OCI-LY7 (cell line): ENCODE measurements at regions not wholly inside any gene's neighbourhood (a gene's known extent, or its start where the extent isn't known, plus 50 kb on each side); places are given as distances from the start of the nearest gene placed in this dataset.

Experiments
- BruUV-seq: library from RNA; stranded (reverse); fragments of 400-500 nt; replicated peaks from 2 replicates; lab custom pipeline; 2021; lab: Mats Ljungman, UMichigan
- CTCF ChIA-PET: fragments of 300-600 bp; sonication (Branson Sonifier 250); formaldehyde crosslinking; loops from one replicate; lab custom pipeline; 2022; ENCODE audit warnings: antibody characterized with exemption; ENCODE audit not compliant: unreplicated experiment; lab: Charles Lee
- POLR2A ChIA-PET: fragments of 300-600 bp; sonication (Branson Sonifier 250); formaldehyde crosslinking; loops from one replicate; lab custom pipeline; 2022; ENCODE audit warnings: antibody characterized with exemption; lab: Charles Lee
- DNase-seq: peaks from one replicate; pipeline ENCODE4 v3.0.0-alpha.2; 2015; ENCODE audit warnings: low spot score
- H2AFZ ChIP-seq: fragments of 200-600 bp; sonication (generic), shearing (Covaris generic); 2 replicates; pipeline ENCODE4 v1.6.1; 2014; ENCODE audit warnings: mild to moderate bottlenecking, antibody characterized with exemption, low read length, moderate library complexity
- H3K27ac ChIP-seq: fragments of 200-600 bp; sonication (generic); 2 replicates; pipeline ENCODE4 v1.5.1; 2014; ENCODE audit warnings: mixed run types, low read depth, mild to moderate bottlenecking, moderate library complexity, low read length, inconsistent platforms; ENCODE audit not compliant: poor library complexity, severe bottlenecking
- H3K36me3 ChIP-seq: fragments of 200-600 bp; sonication (generic); 2 replicates; pipeline ENCODE4 v1.6.1; 2014; ENCODE audit warnings: mild to moderate bottlenecking, antibody characterized with exemption, low read length, moderate library complexity, mixed read lengths; ENCODE audit not compliant: insufficient read depth
- H3K4me1 ChIP-seq: fragments of 200-600 bp; sonication (generic); 2 replicates; pipeline ENCODE4 v1.5.1; 2014; ENCODE audit warnings: mild to moderate bottlenecking, low read length; ENCODE audit not compliant: insufficient read depth, poor library complexity, severe bottlenecking
- H3K4me2 ChIP-seq: fragments of 200-600 bp; sonication (generic); 2 replicates; pipeline ENCODE4 v1.6.1; 2014; ENCODE audit warnings: mild to moderate bottlenecking, low read length
- H3K4me3 ChIP-seq: fragments of 200-600 bp; sonication (generic); 2 replicates; pipeline ENCODE4 v1.5.1; 2014; ENCODE audit warnings: mild to moderate bottlenecking, low read depth, low read length; ENCODE audit not compliant: poor library complexity, severe bottlenecking
- H3K79me2 ChIP-seq: fragments of 200-600 bp; sonication (generic); 2 replicates; pipeline ENCODE4 v1.6.1; 2016; ENCODE audit warnings: low read depth, mild to moderate bottlenecking, low read length, moderate library complexity, mixed read lengths; ENCODE audit not compliant: insufficient read depth
- H3K9me2 ChIP-seq: fragments of 200-600 bp; sonication (generic); 2 replicates; pipeline ENCODE4 v1.6.1; 2016; ENCODE audit warnings: mild to moderate bottlenecking, low read length, mixed read lengths; ENCODE audit not compliant: insufficient read depth
- H3K9me3 ChIP-seq: fragments of 200-600 bp; sonication (generic); 2 replicates; pipeline ENCODE4 v1.6.1; 2014; ENCODE audit warnings: mild to moderate bottlenecking, mixed run types, low read length, mixed read lengths
- H4K20me1 ChIP-seq: fragments of 200-600 bp; sonication (generic); 2 replicates; pipeline ENCODE4 v1.6.1; 2014; ENCODE audit warnings: mild to moderate bottlenecking, antibody characterized with exemption, low read length, moderate library complexity, mixed read lengths; ENCODE audit not compliant: insufficient read depth
- EZH2phosphoT487 ChIP-seq: fragments of 200-600 bp; sonication (generic); IDR thresholded peaks from 2 replicates; pipeline ENCODE4 v1.6.1; 2018; ENCODE audit warnings: low read depth, borderline replicate concordance, mild to moderate bottlenecking, mixed run types, antibody characterized with exemption, low read length, moderate library complexity, mixed read lengths
- intact Hi-C: fragments of 100-400 bp; cut with micrococcal nuclease; formaldehyde crosslinking; loops from one replicate; pipeline ENCODE4 v1.10.0; 2022; ENCODE audit not compliant: unreplicated experiment
- TF ChIP-seq, protein P1 (sequence below): fragments of 200-600 bp; sonication (generic); conservative IDR thresholded peaks from 2 replicates; pipeline ENCODE4 v1.5.1; 2014; ENCODE audit warnings: mild to moderate bottlenecking, antibody characterized with exemption, low read length, moderate library complexity, mixed read lengths

DNA sequence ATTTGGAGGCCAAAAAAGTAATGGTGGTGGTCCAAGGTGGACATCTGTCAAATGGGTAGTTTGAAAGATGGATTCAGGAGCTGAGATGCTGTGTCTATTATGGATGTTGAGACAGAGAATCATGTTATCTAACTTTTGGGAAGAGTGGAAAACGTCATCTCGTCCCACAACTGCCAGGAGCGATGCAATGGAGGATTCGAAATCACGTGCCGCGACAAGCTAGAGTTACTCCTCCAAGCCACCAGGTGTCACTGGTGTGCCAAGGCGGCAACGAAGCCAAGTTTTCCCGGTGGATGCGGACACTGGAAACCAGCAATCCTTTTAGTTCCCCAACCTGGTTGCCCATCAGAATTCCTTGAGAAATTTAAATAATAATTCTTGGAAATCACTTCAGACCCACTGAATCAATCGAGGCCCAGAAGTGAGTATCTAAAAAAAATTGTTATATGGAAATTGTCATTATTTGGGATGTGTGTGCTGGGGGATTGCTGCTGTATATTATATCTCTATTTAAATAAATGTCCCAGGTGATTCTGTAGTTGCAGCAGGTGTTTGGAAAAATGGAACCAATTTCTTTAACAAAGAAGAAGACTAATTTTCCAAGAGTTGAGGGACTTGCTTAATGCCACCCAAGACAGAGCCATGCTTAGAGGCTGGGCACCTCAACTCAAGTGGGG is 206.1 kb downstream of the HAPSTR1 start:
- H4K20me1 ChIP-seq, result no peaks in the 10 kb centered on the region
- TF ChIP-seq, protein P1, sequence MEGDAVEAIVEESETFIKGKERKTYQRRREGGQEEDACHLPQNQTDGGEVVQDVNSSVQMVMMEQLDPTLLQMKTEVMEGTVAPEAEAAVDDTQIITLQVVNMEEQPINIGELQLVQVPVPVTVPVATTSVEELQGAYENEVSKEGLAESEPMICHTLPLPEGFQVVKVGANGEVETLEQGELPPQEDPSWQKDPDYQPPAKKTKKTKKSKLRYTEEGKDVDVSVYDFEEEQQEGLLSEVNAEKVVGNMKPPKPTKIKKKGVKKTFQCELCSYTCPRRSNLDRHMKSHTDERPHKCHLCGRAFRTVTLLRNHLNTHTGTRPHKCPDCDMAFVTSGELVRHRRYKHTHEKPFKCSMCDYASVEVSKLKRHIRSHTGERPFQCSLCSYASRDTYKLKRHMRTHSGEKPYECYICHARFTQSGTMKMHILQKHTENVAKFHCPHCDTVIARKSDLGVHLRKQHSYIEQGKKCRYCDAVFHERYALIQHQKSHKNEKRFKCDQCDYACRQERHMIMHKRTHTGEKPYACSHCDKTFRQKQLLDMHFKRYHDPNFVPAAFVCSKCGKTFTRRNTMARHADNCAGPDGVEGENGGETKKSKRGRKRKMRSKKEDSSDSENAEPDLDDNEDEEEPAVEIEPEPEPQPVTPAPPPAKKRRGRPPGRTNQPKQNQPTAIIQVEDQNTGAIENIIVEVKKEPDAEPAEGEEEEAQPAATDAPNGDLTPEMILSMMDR, result peak; percentile 80
- TF ChIP-seq EZH2phosphoT487, result no peak
- no peaks in the 10 kb centered on the region for H3K9me3 ChIP-seq
- H3K36me3 ChIP-seq, result no peaks in the 10 kb centered on the region
- CTCF ChIA-PET, result no interaction called here
- POLR2A ChIA-PET, result no interaction called here
- H3K79me2 ChIP-seq, result no peaks in the 10 kb centered on the region
- no peak overlapping the region for H2AFZ ChIP-seq
- no peak overlapping the region for H3K4me2 ChIP-seq
- DNase-seq, result peak; percentile 12
- H3K27ac ChIP-seq, result no peak overlapping the region
- no peaks in the 10 kb centered on the region for H3K4me1 ChIP-seq
- no peaks in the 10 kb centered on the region for H3K9me2 ChIP-seq
- BruUV-seq, result no TSS peak
- intact Hi-C loops, result no loop called here
- H3K4me3 ChIP-seq, result no peak overlapping the region

DNA sequence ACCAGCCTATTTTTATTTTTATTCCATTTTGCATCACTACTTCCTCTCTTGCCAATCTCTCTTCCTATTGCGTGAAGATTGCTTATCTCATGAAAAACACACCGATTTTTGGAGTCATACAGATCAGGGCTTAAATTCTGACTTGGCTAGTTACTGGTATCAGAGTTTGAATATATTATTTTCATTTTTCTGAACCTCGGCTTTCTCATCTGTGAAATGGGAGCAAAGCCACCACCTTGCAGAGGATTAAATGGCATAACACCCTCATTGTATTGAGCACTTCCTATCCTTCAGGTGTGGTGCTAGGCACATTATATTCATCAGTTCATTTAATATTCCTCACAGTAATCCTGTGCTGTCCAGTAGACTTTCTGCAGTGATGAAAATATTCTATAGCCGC is 208.8 kb downstream of the HAPSTR1 start:
- ChIA-PET CTCF (no interaction called here), POLR2A (no interaction called here)
- DNase-seq, result no peak
- intact Hi-C loops, result no loop called here
- Histone ChIP-seq H3K36me3 (no peaks in the 10 kb centered on the region), H2AFZ (no peak overlapping the region), H3K4me1 (no peaks in the 10 kb centered on the region), H3K27ac (no peak overlapping the region), H4K20me1 (no peaks in the 10 kb centered on the region), H3K79me2 (no peaks in the 10 kb centered on the region), H3K4me3 (no peak overlapping the region), H3K4me2 (no peak overlapping the region), H3K9me2 (no peaks in the 10 kb centered on the region), H3K9me3 (no peaks in the 10 kb centered on the region)
- BruUV-seq, result no TSS peak
- TF ChIP-seq, protein P1, result no peak
- TF ChIP-seq EZH2phosphoT487, result no peak

DNA sequence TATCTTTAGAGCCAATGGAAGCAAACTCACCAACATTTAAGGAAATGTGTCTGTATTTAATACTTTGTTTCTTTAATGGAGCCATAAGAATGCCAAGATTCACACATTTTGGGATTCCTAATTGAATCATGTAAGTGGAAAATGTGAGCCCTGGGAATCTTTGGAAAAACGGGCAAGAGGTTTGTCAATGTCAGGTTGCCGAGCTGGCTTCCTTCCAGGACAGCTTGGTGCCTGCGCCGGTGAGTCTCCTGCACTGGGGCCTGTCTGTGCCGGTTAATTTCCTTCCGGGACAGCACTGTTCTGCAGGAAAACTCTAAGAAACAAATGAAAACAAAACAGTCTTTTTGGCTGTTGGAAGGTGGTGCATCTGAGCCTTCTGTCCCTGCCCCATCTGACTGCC is 210.6 kb downstream of the HAPSTR1 start:
- no peaks in the 10 kb centered on the region for H3K79me2 ChIP-seq
- H3K4me2 ChIP-seq, result no peak overlapping the region
- POLR2A ChIA-PET, result no interaction called here
- DNase-seq, result no peak
- no peak overlapping the region for H3K27ac ChIP-seq
- H3K9me2 ChIP-seq, result no peaks in the 10 kb centered on the region
- CTCF ChIA-PET, result no interaction called here
- H3K9me3 ChIP-seq, result no peaks in the 10 kb centered on the region
- no peak overlapping the region for H3K4me3 ChIP-seq
- no TSS peak for BruUV-seq
- no peak overlapping the region for H2AFZ ChIP-seq
- H3K4me1 ChIP-seq, result no peaks in the 10 kb centered on the region
- intact Hi-C loops, result no loop called here
- TF ChIP-seq, protein P1, result no peak
- no peak for TF ChIP-seq EZH2phosphoT487
- H4K20me1 ChIP-seq, result no peaks in the 10 kb centered on the region
- H3K36me3 ChIP-seq, result no peaks in the 10 kb centered on the region
